T47D (cell line): ENCODE measurements at regions not wholly inside any gene's neighbourhood (a gene's known extent, or its start where the extent isn't known, plus 50 kb on each side); places are given as distances from the start of the nearest gene placed in this dataset.

ENCODE experiments used
- DNase-seq, 2 experiments: peaks; one replicate each; pipeline versions ENCODE4 v3.0.0 to v3.0.0-alpha.2; 2011 to 2012; ENCODE audit warnings: low read depth in 1 of 2, low spot score in 1 of 2
- JUND ChIP-seq: IDR thresholded peaks from 2 replicates; pipeline ENCODE4 v1.6.1; 2012; ENCODE audit warnings: low read depth
- in situ Hi-C: cut with HindIII; loops from 2 replicates; pipeline ENCODE4 v1.10.0; 2016; ENCODE audit warnings: low sequenced_read_pairs, low pct_unique_long_range_greater_than_20kb

DNA sequence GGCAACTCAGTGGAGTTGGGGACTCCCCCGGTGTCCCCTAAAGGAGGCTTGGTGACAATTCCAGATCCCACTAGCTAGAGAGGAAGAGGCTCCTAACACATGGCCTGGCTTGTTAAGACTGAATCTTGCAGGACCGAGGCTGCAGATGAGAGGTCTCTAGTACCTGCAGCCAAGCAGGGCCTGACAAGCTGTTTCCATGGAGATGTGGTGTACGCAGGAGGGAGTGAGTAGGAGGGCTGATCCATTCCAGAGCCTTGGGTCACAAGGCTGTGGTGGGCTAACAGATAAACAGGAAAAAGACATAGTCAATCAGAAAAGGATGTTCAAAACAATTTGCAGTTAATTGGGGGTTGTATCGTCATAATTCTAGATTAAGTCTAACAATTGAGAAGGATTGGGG lies 77.3 kb upstream of the MKLN1 start:
- in situ Hi-C loops = no loop called here

GRCh38 chr7:131251371-131251770 lies 76.3 kb upstream of the MKLN1 start:
- no peak for DNase-seq
- in situ Hi-C loops = no loop called here
- no peak for TF ChIP-seq JUND

More for the DNA sequence above, 77.3 kb upstream of the MKLN1 start:
- no peak for TF ChIP-seq JUND
- DNase-seq = no peak

DNA sequence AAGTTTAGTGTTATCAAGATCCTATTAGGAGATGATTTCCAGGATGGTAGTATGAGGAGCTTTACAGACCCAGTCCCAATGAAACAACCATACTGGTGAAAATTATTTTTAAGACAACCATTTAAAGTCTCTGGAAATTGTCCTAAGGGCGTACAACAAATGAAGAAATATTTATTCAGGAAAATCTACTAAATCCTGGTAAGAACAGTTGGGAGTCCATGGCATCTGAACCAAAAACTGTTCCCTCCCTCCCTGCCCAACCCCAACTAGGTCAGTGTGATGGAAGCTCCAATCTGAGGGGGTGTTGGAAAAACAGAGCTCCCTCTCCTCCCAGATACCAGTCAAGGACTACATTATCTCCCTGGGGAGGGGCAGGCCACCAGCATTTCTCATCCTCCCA lies 74.7 kb upstream of the MKLN1 start:
- DNase-seq = no peak
- in situ Hi-C loops = no loop called here

GRCh38 chr7:131254211-131254610 lies 73.5 kb upstream of the MKLN1 start:
- no peak for DNase-seq
- no peak for TF ChIP-seq JUND
- in situ Hi-C loops = no loop called here

More for the DNA sequence above, 74.7 kb upstream of the MKLN1 start:
- TF ChIP-seq JUND = no peak

GRCh38 chr7:131255242-131255641 lies 72.4 kb upstream of the MKLN1 start:
- in situ Hi-C loops = no loop called here
- TF ChIP-seq JUND = no peak
- no peak for DNase-seq

- in situ Hi-C loops = no loop called here
- no peak for TF ChIP-seq JUND
- DNase-seq = no peak
Measured at GRCh38 chr7:131261476-131261994, 66.1 kb upstream of the MKLN1 start.

GRCh38 chr7:131265227-131265626 lies 62.4 kb upstream of the MKLN1 start:
- TF ChIP-seq JUND = no peak
- in situ Hi-C loops = no loop called here
- DNase-seq = no peak

DNA sequence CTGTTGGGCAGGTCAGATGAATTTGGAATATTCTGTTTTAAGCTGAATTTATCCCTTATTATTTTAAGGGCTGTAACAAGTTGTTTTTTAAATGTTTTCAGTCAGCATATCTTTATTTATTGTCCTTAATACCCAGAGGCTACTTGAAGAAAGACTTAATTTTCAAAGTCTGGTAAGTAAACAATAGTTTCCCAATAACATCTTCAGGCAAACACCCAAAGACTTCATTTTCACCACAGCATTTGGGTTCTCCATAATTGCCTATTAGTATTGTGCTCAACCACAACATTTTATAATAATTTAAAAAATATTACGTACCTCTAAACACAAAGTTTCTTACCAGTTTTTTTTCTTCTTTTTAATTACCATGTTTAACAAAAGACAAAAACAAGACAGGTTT lies 60.0 kb upstream of the MKLN1 start:
- TF ChIP-seq JUND = no peak
- no peak for DNase-seq
- in situ Hi-C loops = no loop called here

DNA sequence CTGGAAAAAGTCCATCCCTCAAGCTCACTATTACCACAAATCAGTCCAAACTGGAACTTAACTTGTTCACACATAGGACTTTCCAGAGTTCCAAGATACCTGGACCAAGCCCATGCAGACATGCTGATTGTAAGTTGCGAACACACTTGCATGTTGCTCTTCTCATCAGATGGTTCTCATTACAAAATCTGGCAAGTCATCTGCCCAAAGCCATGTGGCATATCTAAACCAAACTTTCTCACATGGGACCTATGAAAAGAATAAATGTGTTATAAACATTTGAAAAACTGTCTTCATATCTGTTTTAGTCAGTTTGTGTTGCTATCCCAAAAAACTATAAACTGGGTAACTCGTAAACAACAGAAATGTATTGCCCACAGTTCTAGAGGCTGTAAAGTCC lies 58.8 kb upstream of the MKLN1 start:
- in situ Hi-C loops = no loop called here
- DNase-seq = no peak

DNA sequence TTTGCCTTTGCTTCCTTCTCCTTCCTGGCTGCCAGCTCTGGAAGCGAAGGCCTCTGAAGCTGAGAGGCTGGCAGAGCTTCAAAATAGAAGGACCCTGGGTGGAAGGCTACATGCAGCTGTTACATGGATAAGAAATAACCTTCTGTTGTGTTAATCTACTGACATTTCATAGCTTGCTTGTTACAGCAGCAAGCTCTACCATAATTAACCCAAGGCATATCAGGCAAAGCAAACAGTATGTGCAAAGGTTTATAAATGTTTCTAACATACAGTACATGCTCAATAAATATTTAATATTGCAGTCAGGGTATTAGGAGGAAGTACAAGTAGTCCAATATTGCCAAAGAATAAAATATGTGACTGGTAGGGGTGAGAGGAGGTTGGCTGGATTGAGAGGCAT lies 55.6 kb upstream of the MKLN1 start:
- in situ Hi-C loops = no loop called here
- no peak for DNase-seq
- TF ChIP-seq JUND = no peak

More for the DNA sequence above, 58.8 kb upstream of the MKLN1 start:
- TF ChIP-seq JUND = no peak

- DNase-seq = no peak
- in situ Hi-C loops = no loop called here
- TF ChIP-seq JUND = no peak
Measured at GRCh38 chr7:131274986-131275385, 52.7 kb upstream of the MKLN1 start.

DNA sequence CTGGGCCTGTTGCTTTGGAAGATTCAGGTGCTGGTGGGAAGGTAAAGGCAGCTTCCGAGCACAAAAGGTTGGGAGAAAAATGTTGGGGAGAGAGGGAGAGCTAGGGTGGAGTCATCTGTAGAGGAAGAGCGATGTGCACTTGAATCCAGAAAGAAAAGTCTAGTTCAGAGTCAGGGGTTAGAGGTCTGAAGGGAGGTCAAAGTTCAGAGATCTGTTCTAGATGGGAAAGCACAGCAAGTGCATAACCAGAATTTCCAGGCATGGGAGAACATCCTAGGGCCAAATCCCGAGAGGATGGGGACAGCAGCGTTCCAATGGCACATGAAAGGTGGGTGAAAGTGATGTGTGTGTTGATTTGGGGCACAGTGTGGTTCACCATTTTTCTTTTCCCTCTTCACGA lies 51.5 kb upstream of the MKLN1 start:
- no peak for TF ChIP-seq JUND
- in situ Hi-C loops = no loop called here
- no peak for DNase-seq

- in situ Hi-C loops = no loop called here
- DNase-seq = no peak
- TF ChIP-seq JUND = no peak
Measured at GRCh38 chr7:131276748-131277147, 50.9 kb upstream of the MKLN1 start.
